ENCODE measurements at regions not wholly inside any gene's neighbourhood (a gene's known extent, or its start where the extent isn't known, plus 50 kb on each side); places are given as distances from the start of the nearest gene placed in this dataset.

DNA sequence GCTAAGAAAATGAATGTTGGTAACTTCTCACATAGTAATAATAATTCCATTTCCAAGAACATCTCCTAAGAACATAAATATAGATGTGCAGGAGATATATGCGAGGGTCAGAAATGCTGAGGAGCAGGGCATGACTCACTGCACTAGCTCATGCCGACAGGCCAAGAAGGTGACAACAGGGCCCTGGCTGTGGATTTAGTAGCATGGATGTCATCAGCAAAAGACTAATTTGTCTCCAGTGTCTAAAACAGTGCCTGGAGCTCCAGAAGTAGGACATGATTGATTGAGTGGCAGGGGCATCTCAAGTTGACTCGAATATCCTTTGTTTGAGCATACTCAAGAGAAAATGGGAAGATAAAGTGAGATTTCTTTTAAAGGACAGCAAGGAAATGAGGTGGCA is 207.0 kb upstream of the FOXA2 start:
- TF ChIP-seq HMGXB4 (CRISPR knock-in tag; IDR thresholded peaks at IDR 0.05; ENCODE audit: borderline replicate concordance) (no peak), CTCF (IDR thresholded peaks at IDR 0.05) (no peak), POLR2A (IDR thresholded peaks at IDR 0.05; ENCODE audit: low read length) (no peak), RNF2 (IDR thresholded peaks at IDR 0.05; ENCODE audit: borderline replicate concordance, low read depth) (no peak), NR3C1 (IDR thresholded peaks at IDR 0.05) (no peak), CHD4 (IDR thresholded peaks at IDR 0.05; ENCODE audit: borderline replicate concordance) (no peak)
- TF ChIP-seq, protein P1, sequence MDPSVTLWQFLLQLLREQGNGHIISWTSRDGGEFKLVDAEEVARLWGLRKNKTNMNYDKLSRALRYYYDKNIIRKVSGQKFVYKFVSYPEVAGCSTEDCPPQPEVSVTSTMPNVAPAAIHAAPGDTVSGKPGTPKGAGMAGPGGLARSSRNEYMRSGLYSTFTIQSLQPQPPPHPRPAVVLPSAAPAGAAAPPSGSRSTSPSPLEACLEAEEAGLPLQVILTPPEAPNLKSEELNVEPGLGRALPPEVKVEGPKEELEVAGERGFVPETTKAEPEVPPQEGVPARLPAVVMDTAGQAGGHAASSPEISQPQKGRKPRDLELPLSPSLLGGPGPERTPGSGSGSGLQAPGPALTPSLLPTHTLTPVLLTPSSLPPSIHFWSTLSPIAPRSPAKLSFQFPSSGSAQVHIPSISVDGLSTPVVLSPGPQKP (IDR thresholded peaks at IDR 0.05; ENCODE audit: low read depth, low read length), result no peak
